K562 (cell line): ENCODE measurements at regions not wholly inside any gene's neighbourhood (a gene's known extent, or its start where the extent isn't known, plus 50 kb on each side); places are given as distances from the start of the nearest gene placed in this dataset.
A peak's percentile ranks its signal among the peaks of the same experiment; 100 is the strongest.

Source experiments
- ATAC-seq: fragments of 200-7000 bp; cut with Tn5 transposase; 3 replicates; pipeline ENCODE4 v1.9.1; 2020; ENCODE audit warnings: moderate library complexity
- BruUV-seq: library from RNA; stranded (reverse); fragments of 400-500 nt; replicated peaks from 2 replicates; lab custom pipeline; 2021; lab: Mats Ljungman, UMichigan
- CTCF ChIA-PET: fragments of 300-600 bp; formaldehyde crosslinking; extraction: SDS; loops from one replicate; lab custom pipeline; 2021; ENCODE audit warnings: low intra/inter-chr PET ratio; lab: Yijun Ruan, JAX
- POLR2A ChIA-PET: fragments of 300-600, 350-650 bp; sonication (Branson Sonifier 250); formaldehyde crosslinking; extraction: SDS; loops from one replicate; lab custom pipeline; 2021; ENCODE audit warnings: antibody characterized with exemption, inconsistent platforms; lab: Yijun Ruan, JAX
- DNase-seq, 4 experiments: peaks; one replicate each; pipeline versions ENCODE4 v3.0.0 to v3.0.0-alpha.2; 2011 to 2018; ENCODE audit warnings: low spot score in 3 of 4, mixed read lengths in 3 of 4; ENCODE audit errors: extremely low read depth in 1 of 4
- FAIRE-seq: peaks from 2 replicates; lab custom pipeline; 2011; peaks lifted over from hg19 to GRCh38; lab: Jason Lieb, UNC
- H2AFZ ChIP-seq: 2 replicates; pipeline ENCODE4 v1.6.0; 2011; ENCODE audit warnings: low read depth, low read length, control low read depth, inconsistent platforms
- H3K27ac ChIP-seq: fragments of 200-600 bp; 3 replicates; pipeline ENCODE4 v1.8.0; 2011; ENCODE audit warnings: low read depth, mild to moderate bottlenecking, control low read depth, inconsistent platforms, low read length, moderate library complexity, mixed read lengths; ENCODE audit errors: extremely low read depth
- H3K27me3 ChIP-seq, 2 experiments: fragments of 300-600 bp in 1 of 2; 2 replicates in 1 of 2; 3 replicates in 1 of 2; pipeline versions ENCODE4 v1.6.0 to v1.8.0; 2011; ENCODE audit warnings: inconsistent platforms in 2 of 2, low read length in 2 of 2, mild to moderate bottlenecking in 1 of 2, mixed read lengths in 1 of 2, moderate library complexity in 1 of 2; ENCODE audit not compliant: control insufficient read depth in 2 of 2, insufficient read depth in 2 of 2
- H3K36me3 ChIP-seq: fragments of 300-600 bp; 3 replicates; pipeline ENCODE4 v1.8.0; 2011; ENCODE audit warnings: mild to moderate bottlenecking, low read length, inconsistent platforms; ENCODE audit not compliant: control insufficient read depth, insufficient read depth
- H3K4me1 ChIP-seq, 2 experiments: fragments of 200-600 bp in 1 of 2; replicated peaks in 1 of 2; 2 replicates in 1 of 2; 3 replicates in 1 of 2; pipeline versions ENCODE4 v1.5.1 to v1.8.0; 2011; ENCODE audit warnings: inconsistent platforms in 2 of 2, low read length in 2 of 2, mild to moderate bottlenecking in 1 of 2, mixed read lengths in 1 of 2, moderate library complexity in 1 of 2; ENCODE audit not compliant: control insufficient read depth in 2 of 2, insufficient read depth in 2 of 2
- H3K4me2 ChIP-seq: 2 replicates; pipeline ENCODE4 v1.6.1; 2011; ENCODE audit warnings: low read length, control low read depth, inconsistent platforms, mixed read lengths; ENCODE audit not compliant: insufficient read depth
- H3K4me3 ChIP-seq: fragments of 200-600 bp; sonication (generic), shearing (Covaris generic); 2 replicates; pipeline ENCODE4 v1.5.1; 2016; ENCODE audit warnings: control low read depth, inconsistent platforms
- H3K79me2 ChIP-seq: fragments of 200-600 bp; 3 replicates; pipeline ENCODE4 v1.8.0; 2011; ENCODE audit warnings: low read length, inconsistent platforms; ENCODE audit not compliant: control insufficient read depth, insufficient read depth
- H3K9ac ChIP-seq, 2 experiments: 2 replicates each; pipeline versions ENCODE4 v1.6.0 to v1.6.1; 2011; ENCODE audit warnings: low read depth in 2 of 2, low read length in 2 of 2, control low read depth in 1 of 2, inconsistent platforms in 1 of 2, mild to moderate bottlenecking in 1 of 2, mixed read lengths in 1 of 2; ENCODE audit not compliant: insufficient read depth in 1 of 2
- H3K9me1 ChIP-seq: one replicate; pipeline ENCODE4 v1.6.0; 2011; ENCODE audit warnings: inconsistent platforms, mild to moderate bottlenecking, low read length, moderate library complexity; ENCODE audit not compliant: control insufficient read depth, insufficient read depth
- H3K9me3 ChIP-seq: replicated peaks from 2 replicates; pipeline ENCODE4 v1.5.1; 2011; ENCODE audit warnings: low read depth, low read length, inconsistent platforms; ENCODE audit not compliant: control insufficient read depth, insufficient read depth
- H4K20me1 ChIP-seq: replicated peaks from 2 replicates; pipeline ENCODE4 v1.6.1; 2011; ENCODE audit warnings: low read length, inconsistent platforms, mixed read lengths; ENCODE audit not compliant: control insufficient read depth, insufficient read depth
- RBM25 ChIP-seq: fragments of 200-400 bp; formaldehyde crosslinking; IDR thresholded peaks from 2 replicates; pipeline ENCODE4 v1.6.1; 2018; ENCODE audit warnings: low read length, low read depth, moderate library complexity; ENCODE audit not compliant: severe bottlenecking
- SRSF9 ChIP-seq: fragments of 200-400 bp; formaldehyde crosslinking; IDR thresholded peaks from 2 replicates; pipeline ENCODE4 v1.6.1; 2017; ENCODE audit warnings: low read depth, low read length, borderline replicate concordance
- ZNF449 ChIP-seq: fragments of 250-450 bp; sonication (Bioruptor Pico); IDR thresholded peaks from 2 replicates; pipeline ENCODE4 v1.8.0; 2022; ENCODE audit warnings: moderate library complexity, mild to moderate bottlenecking, inconsistent platforms
- WGBS: fragments of 100-300 bp; shearing (Covaris generic); methylation state at CpG from one replicate; pipeline ENCODE4 v1.1.6; 2016; ENCODE audit warnings: low coverage, mixed read lengths; ENCODE audit not compliant: insufficient coverage; ENCODE audit errors: missing lambda C conversion rate; 5-methylcytosine and 5-hydroxymethylcytosine counted together
- in situ Hi-C: fragments of 300-500 bp; cut with MboI; formaldehyde crosslinking; loops from 4 replicates; pipeline ENCODE4 v1.15.0; 2018; ENCODE audit warnings: inconsistent platforms, mixed read lengths
- intact Hi-C: fragments of 100-400 bp; cut with micrococcal nuclease; formaldehyde crosslinking; loops from 2 replicates; pipeline ENCODE4 v1.14.2; 2022
- TF ChIP-seq, protein P1 (sequence below): fragments of 250-450 bp; sonication (Bioruptor Pico); IDR thresholded peaks from 2 replicates; pipeline ENCODE4 v1.5.0; 2021; ENCODE audit warnings: mild to moderate bottlenecking, borderline replicate concordance
- TF ChIP-seq, protein P2 (sequence below): fragments of 450-650 bp; IDR thresholded peaks from 2 replicates; pipeline ENCODE4 v1.6.1; 2018; ENCODE audit not compliant: partially characterized antibody

DNA sequence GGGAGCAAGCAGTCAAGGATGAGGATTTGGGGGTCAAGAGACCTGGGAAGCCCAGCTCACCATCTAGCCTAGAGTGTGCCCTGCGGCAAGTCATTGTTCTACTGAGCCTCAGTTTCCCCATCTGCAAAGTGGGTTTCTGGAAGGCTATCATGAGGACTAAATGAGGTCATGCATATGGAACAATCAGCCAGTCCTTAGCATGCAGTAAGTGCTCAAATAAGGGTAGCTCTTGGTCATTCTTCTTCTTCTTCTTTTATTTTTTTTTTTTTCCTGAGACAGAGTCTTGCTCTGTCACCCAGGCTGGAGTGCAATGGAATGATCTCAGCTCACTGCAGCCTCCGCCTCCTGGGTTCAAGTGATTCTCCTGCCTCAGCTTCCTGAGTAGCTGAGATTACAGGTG is 99.9 kb upstream of the RUNX3 start:
- Histone ChIP-seq H3K4me2 (no peak overlapping the region), H3K9ac (no peak overlapping the region), H3K27me3 (peaks cover 33 to 79% of the 10 kb centered on the region in 2 experiments), H3K4me1 (peaks cover 0 to 9% of the 10 kb centered on the region in 2 experiments; a peak in 2 of 5 replicates), H3K27ac (no peak overlapping the region), H3K79me2 (no peaks in the 10 kb centered on the region), H2AFZ (no peak overlapping the region), H3K36me3 (no peaks in the 10 kb centered on the region), H3K9me3 (no peaks in the 10 kb centered on the region), H3K4me3 (no peak overlapping the region), H4K20me1 (no peaks in the 10 kb centered on the region), H3K9me1 (no peaks in the 10 kb centered on the region)
- FAIRE-seq (no peak), DNase-seq (no peak), ATAC-seq (no peak)
- peak; percentile 65 for TF ChIP-seq RBM25
- no peak for TF ChIP-seq ZNF449 (CRISPR knock-in tag)
- TF ChIP-seq, protein P1, sequence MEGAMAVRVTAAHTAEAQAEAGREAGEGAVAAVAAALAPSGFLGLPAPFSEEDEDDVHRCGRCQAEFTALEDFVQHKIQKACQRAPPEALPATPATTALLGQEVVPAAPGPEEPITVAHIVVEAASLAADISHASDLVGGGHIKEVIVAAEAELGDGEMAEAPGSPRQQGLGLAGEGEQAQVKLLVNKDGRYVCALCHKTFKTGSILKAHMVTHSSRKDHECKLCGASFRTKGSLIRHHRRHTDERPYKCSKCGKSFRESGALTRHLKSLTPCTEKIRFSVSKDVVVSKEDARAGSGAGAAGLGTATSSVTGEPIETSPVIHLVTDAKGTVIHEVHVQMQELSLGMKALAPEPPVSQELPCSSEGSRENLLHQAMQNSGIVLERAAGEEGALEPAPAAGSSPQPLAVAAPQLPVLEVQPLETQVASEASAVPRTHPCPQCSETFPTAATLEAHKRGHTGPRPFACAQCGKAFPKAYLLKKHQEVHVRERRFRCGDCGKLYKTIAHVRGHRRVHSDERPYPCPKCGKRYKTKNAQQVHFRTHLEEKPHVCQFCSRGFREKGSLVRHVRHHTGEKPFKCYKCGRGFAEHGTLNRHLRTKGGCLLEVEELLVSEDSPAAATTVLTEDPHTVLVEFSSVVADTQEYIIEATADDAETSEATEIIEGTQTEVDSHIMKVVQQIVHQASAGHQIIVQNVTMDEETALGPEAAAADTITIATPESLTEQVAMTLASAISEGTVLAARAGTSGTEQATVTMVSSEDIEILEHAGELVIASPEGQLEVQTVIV (CRISPR knock-in tag) = no peak
- TF ChIP-seq, protein P2, sequence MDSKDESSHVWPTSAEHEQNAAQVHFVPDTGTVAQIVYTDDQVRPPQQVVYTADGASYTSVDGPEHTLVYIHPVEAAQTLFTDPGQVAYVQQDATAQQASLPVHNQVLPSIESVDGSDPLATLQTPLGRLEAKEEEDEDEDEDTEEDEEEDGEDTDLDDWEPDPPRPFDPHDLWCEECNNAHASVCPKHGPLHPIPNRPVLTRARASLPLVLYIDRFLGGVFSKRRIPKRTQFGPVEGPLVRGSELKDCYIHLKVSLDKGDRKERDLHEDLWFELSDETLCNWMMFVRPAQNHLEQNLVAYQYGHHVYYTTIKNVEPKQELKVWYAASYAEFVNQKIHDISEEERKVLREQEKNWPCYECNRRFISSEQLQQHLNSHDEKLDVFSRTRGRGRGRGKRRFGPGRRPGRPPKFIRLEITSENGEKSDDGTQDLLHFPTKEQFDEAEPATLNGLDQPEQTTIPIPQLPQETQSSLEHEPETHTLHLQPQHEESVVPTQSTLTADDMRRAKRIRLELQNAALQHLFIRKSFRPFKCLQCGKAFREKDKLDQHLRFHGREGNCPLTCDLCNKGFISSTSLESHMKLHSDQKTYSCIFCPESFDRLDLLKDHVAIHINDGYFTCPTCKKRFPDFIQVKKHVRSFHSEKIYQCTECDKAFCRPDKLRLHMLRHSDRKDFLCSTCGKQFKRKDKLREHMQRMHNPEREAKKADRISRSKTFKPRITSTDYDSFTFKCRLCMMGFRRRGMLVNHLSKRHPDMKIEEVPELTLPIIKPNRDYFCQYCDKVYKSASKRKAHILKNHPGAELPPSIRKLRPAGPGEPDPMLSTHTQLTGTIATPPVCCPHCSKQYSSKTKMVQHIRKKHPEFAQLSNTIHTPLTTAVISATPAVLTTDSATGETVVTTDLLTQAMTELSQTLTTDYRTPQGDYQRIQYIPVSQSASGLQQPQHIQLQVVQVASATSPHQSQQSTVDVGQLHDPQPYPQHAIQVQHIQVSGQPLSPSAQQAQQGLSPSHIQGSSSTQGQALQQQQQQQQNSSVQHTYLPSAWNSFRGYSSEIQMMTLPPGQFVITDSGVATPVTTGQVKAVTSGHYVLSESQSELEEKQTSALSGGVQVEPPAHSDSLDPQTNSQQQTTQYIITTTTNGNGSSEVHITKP = no peak
- TF ChIP-seq SRSF9 = no peak
- WGBS = 0% methylated on average over 2 of the region's 2 CpGs
- ChIA-PET POLR2A (no interaction called here), CTCF (interaction anchor here (0.6 kb wide), 1 partner anchor 1285 kb away, joined by 7 read pairs; no protein-coding TSS in a partner anchor)
- intact Hi-C loops (no loop called here), in situ Hi-C loops (no loop called here)
- no TSS peak for BruUV-seq
